Immature natural killer cell (primary cell): ENCODE measurements at regions not wholly inside any gene's neighbourhood (a gene's known extent, or its start where the extent isn't known, plus 50 kb on each side); places are given as distances from the start of the nearest gene placed in this dataset.
A peak's percentile ranks its signal among the peaks of the same experiment; 100 is the strongest.

ENCODE experiments used
- DNase-seq, 3 donors: peaks; one replicate each; pipeline ENCODE4 v3.0.0; 2022; ENCODE audit warnings: mixed read lengths in 1 of 3
- H3K27ac Mint-ChIP-seq, 6 donors: one replicate each; pipeline ENCODE4 v1.8.0; 2020; ENCODE audit warnings: mixed read lengths in 6 of 6, mild to moderate bottlenecking in 5 of 6, inconsistent platforms in 4 of 6, moderate library complexity in 3 of 6
- H3K27me3 Mint-ChIP-seq, 3 donors: one replicate each; pipeline ENCODE4 v1.8.0; 2020 to 2021; ENCODE audit warnings: low read depth in 3 of 3, mild to moderate bottlenecking in 3 of 3, mixed read lengths in 3 of 3, moderate library complexity in 3 of 3, inconsistent platforms in 1 of 3
- H3K36me3 Mint-ChIP-seq, 3 donors: one replicate each; pipeline ENCODE4 v1.8.0; 2020; ENCODE audit warnings: mixed read lengths in 3 of 3, inconsistent platforms in 2 of 3, mild to moderate bottlenecking in 2 of 3
- H3K4me1 Mint-ChIP-seq, 2 donors: one replicate each; pipeline ENCODE4 v1.8.0; 2020; ENCODE audit warnings: inconsistent platforms in 2 of 2, mild to moderate bottlenecking in 2 of 2, mixed read lengths in 2 of 2, moderate library complexity in 1 of 2
- H3K4me3 Mint-ChIP-seq, 5 donors: one replicate each; pipeline ENCODE4 v1.8.0; 2020; ENCODE audit warnings: mild to moderate bottlenecking in 5 of 5, mixed read lengths in 5 of 5, inconsistent platforms in 3 of 5, moderate library complexity in 3 of 5
- H3K9me3 Mint-ChIP-seq, 6 donors: one replicate each; pipeline ENCODE4 v1.8.0; 2020; ENCODE audit warnings: mild to moderate bottlenecking in 6 of 6, mixed read lengths in 6 of 6, inconsistent platforms in 4 of 6, moderate library complexity in 3 of 6

DNA sequence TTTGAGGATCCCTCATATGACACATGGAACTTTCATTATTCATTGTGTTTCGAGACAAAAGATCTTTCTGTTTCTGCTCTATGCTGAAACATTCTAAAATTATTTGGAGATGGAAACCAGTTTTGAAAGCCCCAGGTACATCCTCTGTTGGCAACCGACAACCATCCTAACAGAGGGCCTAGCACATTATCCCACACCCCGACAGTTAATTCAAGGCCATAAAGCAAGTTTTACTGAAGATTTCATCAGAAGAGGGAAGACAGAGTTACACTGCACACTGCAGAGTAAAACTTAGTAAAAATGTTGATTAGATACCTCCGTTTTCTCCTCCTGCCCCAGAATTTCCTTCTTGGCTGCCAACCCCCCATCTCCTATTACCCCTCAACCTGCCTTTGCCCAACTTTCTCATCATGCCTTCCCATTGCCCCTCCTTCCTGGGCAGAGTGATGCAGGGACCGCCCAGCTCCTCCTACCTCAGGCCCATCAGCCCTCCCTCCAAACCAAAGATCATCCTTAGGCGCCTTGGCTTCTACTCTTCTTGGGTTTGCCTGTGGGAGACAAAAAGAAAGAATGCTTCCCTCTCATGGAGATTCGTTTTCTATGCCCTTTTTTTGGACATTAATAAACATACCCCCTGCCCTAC is 52.9 kb upstream of the CITED4 start:
- Mint-ChIP-seq H3K27ac (peak overlapping the region in 1 of 6 donors; percentile 23), H3K36me3 (no peaks in the 10 kb centered on the region), H3K4me1 (no peaks in the 10 kb centered on the region), H3K9me3 (no peaks in the 10 kb centered on the region), H3K4me3 (no peak overlapping the region), H3K27me3 (peaks cover 4 to 6% (median 5%) of the 10 kb centered on the region in 3 donors)
- no peak for DNase-seq

DNA sequence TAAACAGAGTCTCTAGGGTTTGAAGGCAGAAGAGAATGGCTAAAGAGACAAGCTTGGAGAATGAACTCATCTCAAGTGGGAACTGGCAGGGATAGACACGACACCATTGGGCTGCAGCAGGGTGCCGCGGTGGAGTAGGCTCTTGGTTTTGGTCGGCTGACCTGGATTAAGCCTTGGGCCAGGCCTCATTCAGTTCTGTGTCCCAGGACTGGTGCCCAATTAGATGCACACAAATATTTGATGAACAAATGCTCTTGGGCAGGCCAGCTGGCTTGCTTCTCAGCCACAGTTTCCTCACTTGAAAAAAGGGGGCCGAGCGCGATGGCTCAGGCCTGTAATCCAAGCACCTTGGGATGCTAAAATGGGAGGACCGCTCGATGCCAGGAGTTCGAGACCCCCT is 53.4 kb upstream of the CITED4 start:
- Mint-ChIP-seq H3K27me3 (peaks cover 4 to 8% (median 5%) of the 10 kb centered on the region in 3 donors), H3K4me1 (no peaks in the 10 kb centered on the region), H3K27ac (no peak overlapping the region), H3K4me3 (no peak overlapping the region), H3K9me3 (no peaks in the 10 kb centered on the region), H3K36me3 (no peaks in the 10 kb centered on the region)
- no peak for DNase-seq

DNA sequence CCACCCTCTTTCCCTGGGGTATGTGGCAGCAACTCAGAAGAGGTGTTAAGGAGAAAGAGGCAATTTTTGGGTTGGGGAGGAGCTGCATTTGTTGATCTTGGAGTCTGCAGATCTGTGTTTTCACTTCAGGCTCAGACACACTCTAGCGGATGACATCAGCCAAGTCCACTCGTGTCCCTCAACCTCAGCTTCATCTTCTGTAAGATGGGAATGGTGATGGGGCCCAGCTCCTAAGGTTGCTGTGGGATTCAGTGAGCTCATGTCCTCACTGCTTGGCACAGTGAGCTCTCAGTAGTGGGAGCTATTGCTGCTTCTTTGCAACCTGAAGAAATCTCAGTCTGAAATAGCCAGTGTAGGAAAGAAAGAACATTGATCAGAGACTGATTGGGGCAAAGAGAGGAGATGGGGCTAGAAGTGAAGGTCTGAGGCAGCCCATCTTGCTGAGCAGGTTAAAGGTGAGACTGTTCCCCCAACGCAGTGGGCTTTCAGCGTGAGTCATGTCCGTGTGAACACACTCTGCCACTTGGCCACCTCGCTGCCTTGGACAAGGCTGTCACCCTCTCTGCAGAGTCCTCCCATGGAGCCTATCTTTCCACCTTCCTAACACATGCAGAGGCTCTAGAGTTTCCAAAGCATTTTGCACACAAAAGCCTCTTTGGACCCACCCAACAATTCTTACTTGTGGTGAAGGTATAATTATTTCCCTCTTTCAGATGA is 56.0 kb upstream of the CITED4 start:
- Mint-ChIP-seq H3K27me3 (peaks cover 0 to 8% (median 5%) of the 10 kb centered on the region in 3 donors), H3K36me3 (no peaks in the 10 kb centered on the region), H3K4me1 (no peaks in the 10 kb centered on the region), H3K9me3 (no peaks in the 10 kb centered on the region), H3K27ac (no peak overlapping the region), H3K4me3 (no peak overlapping the region)
- no peak for DNase-seq

DNA sequence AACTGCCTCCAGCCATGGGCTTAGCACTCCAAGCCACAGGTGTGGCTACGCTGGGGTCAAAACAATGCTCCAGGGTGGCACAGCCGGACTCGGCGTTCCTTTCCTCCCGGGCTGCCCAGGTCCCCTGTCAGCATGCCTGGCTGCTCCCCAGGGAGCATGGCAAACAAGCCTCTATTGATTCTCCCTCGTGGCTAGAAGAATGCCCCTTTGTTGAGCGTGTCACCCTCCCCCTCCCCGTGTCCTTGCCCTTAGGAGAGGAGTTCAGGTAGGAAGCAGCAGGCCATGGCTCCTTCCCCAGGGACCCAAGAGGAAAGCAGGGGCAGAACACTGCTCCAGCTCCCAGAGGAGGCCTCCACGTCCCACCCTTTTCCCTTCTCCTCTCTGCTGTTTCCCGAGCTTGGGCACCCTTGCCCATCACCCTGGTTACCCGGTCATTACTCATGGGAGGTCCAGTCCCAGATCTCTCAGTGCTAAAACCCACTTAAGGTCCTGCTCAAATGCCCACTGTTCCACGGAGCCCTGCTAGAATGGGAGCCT is 57.4 kb upstream of the CITED4 start:
- Mint-ChIP-seq H3K27me3 (peaks cover 3 to 5% (median 4%) of the 10 kb centered on the region in 3 donors), H3K27ac (no peak overlapping the region), H3K4me3 (no peak overlapping the region)

DNA sequence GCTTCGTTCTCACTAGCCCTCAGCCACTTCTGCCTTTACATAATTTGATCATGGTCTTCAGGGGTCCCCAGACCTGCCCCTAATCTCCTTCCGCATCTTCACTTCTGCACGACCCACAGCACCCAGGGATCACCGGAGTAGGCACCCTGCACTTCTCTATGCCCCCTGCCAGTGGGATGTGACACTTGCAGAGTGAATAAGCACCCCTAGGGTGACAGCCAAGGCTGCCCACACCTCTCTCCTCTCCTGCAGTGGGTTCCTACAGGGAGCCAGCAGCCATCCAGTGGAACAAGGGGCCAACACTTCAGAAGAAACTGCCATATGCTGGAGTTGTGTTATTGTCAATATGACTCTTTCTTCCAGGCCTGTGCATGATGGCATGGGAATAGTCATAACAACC is 58.0 kb upstream of the CTPS1 start:
- Mint-ChIP-seq H3K27ac (no peak overlapping the region), H3K4me1 (no peaks in the 10 kb centered on the region), H3K4me3 (no peak overlapping the region), H3K27me3 (peaks cover 0 to 7% (median 2%) of the 10 kb centered on the region in 3 donors), H3K36me3 (no peaks in the 10 kb centered on the region), H3K9me3 (no peaks in the 10 kb centered on the region)
- no peak for DNase-seq

More for the DNA sequence above, 57.4 kb upstream of the CITED4 start:
- no peak for DNase-seq
- Mint-ChIP-seq H3K9me3 (no peaks in the 10 kb centered on the region), H3K4me1 (no peaks in the 10 kb centered on the region), H3K36me3 (no peaks in the 10 kb centered on the region)

DNA sequence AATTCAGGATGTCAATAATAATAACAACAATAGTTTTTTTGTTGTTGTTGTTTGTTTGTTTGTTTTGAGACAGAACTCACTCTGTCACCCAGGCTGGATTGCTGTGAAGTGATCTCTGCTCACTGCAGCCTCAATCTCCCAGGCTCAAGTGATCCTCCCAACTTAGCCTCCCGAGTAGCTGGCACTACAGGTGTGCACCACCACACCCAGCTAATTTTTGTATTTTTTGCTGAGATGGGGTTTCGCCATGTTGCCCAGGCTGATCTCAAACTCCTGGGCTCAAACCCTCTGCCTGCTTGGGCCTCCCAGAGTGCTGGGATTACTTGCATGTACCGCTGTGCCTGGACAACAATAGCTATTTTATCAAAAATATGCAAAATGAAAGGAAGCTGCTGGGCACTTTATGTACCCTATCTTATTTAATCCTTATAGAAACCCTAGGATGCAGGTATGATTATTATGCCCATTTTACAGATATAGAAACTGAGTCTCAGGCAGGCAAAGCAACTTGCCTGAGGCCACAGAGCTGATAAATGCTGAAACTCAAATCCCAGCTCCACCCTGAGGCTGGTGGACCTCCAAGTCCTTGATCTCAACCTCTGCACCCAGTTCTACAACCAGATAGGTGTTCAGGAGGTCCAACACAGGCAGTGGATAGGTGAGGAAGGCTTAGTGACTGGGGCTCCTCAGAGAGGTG is 57.4 kb upstream of the CTPS1 start:
- H3K4me3 Mint-ChIP-seq: no peak overlapping the region
- DNase-seq: no peak
- H3K9me3 Mint-ChIP-seq: no peaks in the 10 kb centered on the region
- no peaks in the 10 kb centered on the region for H3K36me3 Mint-ChIP-seq
- no peaks in the 10 kb centered on the region for H3K4me1 Mint-ChIP-seq
- peaks cover 0 to 7% (median 2%) of the 10 kb centered on the region in 3 donors for H3K27me3 Mint-ChIP-seq
- H3K27ac Mint-ChIP-seq: no peak overlapping the region

DNA sequence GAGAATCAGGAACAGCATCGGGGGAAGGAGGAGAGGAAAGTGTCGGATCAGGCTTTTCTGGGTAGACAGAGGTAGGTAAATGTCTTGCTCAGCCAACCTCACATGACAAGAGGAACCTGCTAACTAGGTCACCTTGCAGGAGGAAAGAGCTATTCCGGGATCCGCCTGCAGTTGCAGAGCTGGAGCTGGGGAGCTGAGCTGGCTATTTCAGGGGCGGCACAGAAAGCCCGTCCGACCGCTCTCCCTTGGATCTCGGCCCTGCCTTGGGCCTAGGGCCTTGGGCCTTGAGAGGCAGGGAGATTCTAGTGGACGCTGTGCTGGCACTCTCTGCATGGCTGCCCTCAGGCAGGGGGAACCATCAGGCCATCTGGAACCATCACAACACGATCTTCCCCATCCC is 56.5 kb upstream of the CTPS1 start:
- no peaks in the 10 kb centered on the region for H3K9me3 Mint-ChIP-seq
- H3K4me1 Mint-ChIP-seq: no peaks in the 10 kb centered on the region
- no peak for DNase-seq
- no peaks in the 10 kb centered on the region for H3K36me3 Mint-ChIP-seq
- H3K27ac Mint-ChIP-seq: no peak overlapping the region
- no peak overlapping the region for H3K4me3 Mint-ChIP-seq
- peaks cover 0 to 7% (median 2%) of the 10 kb centered on the region in 3 donors for H3K27me3 Mint-ChIP-seq

DNA sequence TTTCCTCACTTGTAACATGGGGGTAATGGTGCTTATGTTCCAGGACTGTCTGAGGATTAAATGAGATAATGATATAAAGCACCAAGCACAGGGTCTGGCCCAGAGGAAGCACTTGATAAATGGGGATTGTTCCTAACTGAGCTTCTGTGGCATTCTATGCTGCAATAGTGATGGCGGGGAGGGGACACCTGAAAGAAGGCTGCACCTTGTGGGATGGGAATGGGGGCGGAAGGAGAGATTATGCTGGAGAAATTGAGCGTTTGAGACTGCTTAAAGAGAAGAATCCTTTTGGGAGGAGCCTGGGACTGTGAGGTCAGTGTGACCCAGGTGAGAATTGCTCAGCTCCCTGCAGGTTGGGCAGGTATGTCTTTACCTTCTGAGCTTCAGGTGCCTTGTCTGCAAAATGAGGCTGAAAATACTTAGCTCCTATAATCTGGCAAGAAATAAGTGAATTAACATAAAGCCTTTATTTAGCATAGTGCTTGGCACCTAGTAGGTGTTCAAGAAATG is 55.9 kb upstream of the CTPS1 start:
- Mint-ChIP-seq H3K27me3 (peaks cover 0 to 7% (median 2%) of the 10 kb centered on the region in 3 donors), H3K4me1 (no peaks in the 10 kb centered on the region), H3K27ac (no peak overlapping the region), H3K4me3 (no peak overlapping the region), H3K36me3 (no peaks in the 10 kb centered on the region), H3K9me3 (no peaks in the 10 kb centered on the region)
- no peak for DNase-seq

DNA sequence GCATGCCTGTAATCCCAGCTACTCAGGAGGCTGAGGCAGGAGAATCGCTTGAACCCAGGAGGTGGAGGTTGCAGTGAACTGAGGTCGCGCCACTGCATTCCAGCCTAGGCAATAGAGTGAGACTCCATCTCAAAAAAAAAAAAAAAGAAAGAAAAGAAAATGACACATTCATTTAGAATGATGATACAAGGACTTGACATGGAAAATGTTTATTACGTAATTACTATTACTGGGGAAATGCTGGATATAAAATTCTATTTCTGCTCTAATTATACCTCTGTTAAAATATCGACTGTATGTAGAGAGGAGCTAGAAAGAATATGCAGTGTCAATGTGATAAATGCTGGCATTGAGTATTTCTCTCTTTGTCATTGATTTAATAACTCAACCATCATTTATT is 54.7 kb upstream of the CTPS1 start:
- H3K27ac Mint-ChIP-seq: no peak overlapping the region
- H3K4me1 Mint-ChIP-seq: no peaks in the 10 kb centered on the region
- peaks cover 0 to 7% (median 2%) of the 10 kb centered on the region in 3 donors for H3K27me3 Mint-ChIP-seq
- no peaks in the 10 kb centered on the region for H3K9me3 Mint-ChIP-seq
- no peak for DNase-seq
- H3K4me3 Mint-ChIP-seq: no peak overlapping the region
- H3K36me3 Mint-ChIP-seq: no peaks in the 10 kb centered on the region

DNA sequence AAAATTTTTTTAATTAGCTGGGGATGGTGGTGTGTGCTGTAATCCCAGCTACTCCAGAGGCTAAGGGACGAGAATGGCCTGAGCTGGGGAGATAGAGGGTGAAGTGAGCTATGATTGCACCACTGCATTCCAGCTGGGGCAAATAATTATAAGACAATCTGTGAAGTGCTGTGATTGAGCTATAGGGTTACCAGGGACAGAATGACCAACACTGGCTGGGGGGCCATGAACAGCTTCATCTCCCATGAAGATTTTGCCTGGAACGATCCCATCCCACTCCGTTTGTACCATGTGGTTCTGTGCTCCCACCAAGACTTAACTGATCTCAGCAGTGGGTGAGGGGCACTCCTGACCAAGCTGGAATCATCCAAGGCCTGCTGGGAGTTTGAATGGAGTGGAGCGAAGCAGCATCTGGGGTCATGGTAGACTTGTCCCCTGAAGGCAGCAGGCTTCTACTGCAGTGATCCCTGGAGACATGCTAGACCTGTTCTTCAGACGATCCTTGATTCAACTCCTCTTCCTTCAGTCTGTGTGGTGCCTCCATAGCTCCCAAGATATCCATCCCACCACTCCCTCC is 53.6 kb upstream of the CTPS1 start:
- Mint-ChIP-seq H3K27me3 (peaks cover 0 to 7% (median 0%) of the 10 kb centered on the region in 3 donors), H3K4me1 (no peaks in the 10 kb centered on the region), H3K36me3 (no peaks in the 10 kb centered on the region), H3K27ac (no peak overlapping the region), H3K4me3 (no peak overlapping the region), H3K9me3 (no peaks in the 10 kb centered on the region)
- DNase-seq: no peak

DNA sequence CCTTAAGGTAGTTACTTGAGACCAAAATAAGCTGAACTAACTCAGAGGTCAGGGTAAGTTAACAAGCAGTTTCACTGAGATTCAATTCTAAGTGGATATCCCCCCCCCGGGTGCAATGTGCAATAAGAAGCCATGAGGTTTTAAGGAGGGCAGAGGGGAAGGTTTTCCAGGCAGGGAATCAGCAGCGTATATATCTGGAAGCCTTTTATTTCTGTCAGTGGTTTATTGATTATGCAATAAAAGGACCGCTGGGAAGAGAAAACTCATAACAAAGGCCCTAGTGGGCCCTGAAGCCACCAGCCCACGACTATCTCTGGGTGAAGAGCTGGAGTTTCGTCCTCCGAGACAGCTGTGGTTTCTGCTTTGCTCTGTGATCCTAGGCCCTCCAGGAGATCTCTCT is 53.1 kb upstream of the CTPS1 start:
- Mint-ChIP-seq H3K27ac (no peak overlapping the region), H3K4me1 (no peaks in the 10 kb centered on the region), H3K27me3 (peaks cover 0 to 7% (median 0%) of the 10 kb centered on the region in 3 donors), H3K4me3 (no peak overlapping the region), H3K36me3 (no peaks in the 10 kb centered on the region), H3K9me3 (no peaks in the 10 kb centered on the region)
- DNase-seq: no peak

DNA sequence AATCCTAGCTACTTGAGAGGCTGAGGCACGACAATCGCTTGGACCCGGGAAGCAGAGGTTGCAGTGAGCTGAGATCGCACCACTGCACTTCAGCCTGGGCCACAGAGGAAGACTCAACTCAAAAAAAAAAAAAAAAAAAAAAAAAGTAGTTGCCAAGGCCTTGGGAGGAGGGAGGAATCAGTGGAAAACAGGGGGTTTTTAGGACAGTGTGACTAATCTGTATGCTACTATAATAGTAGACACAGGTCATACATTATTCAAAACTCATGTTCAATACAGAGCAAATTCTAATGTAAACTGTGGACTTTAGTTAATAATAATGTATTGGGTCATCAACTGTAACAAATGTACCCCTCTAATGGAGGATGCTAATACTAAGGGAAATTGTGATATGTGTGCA is 51.7 kb upstream of the CTPS1 start:
- Mint-ChIP-seq H3K36me3 (no peaks in the 10 kb centered on the region), H3K9me3 (no peaks in the 10 kb centered on the region), H3K27me3 (peaks cover 0 to 9% (median 2%) of the 10 kb centered on the region in 3 donors), H3K27ac (no peak overlapping the region), H3K4me1 (no peaks in the 10 kb centered on the region), H3K4me3 (no peak overlapping the region)
- DNase-seq: no peak

DNA sequence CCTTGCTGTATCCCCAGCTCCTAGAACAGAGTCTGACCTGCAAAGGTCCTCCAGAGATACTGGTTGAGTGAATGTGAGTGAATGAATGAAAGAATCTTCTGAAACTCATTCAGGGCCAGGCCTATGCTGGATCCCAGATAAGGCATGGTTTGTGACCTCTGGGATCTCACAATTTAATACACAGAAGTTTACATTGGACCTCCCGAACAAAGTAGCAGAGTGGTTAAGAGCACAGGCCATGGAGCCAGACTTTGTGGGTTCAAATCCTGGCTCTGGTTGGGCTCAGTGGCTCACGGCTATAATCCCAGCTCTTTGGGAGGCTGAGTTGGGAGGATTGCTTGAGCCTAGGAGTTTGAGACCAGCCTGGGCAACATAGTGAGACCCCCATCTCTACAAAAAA is 50.8 kb upstream of the CTPS1 start:
- Mint-ChIP-seq H3K27me3 (peaks cover 2 to 6% (median 3%) of the 10 kb centered on the region in 3 donors), H3K4me3 (no peak overlapping the region), H3K4me1 (no peaks in the 10 kb centered on the region), H3K36me3 (no peaks in the 10 kb centered on the region), H3K27ac (no peak overlapping the region), H3K9me3 (no peaks in the 10 kb centered on the region)
- no peak for DNase-seq

DNA sequence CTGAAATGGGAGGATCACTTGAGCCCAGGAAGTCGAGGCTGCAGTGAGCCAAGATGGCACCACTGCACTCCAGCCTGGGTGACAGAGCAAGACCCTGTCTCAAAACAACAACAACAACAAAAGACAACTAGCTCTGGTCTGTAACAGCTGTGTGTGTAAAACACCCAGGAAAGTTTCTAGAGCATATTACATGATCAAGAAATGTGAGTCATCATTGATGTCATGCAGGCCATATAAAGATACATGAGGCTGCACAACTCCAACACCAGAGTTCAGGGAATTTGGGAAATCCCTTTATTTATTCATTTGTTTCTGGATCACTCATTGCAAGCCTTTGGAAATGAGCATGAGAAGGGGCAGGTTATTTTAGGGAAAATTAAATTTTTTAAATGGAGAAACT is 50.3 kb upstream of the CTPS1 start:
- H3K4me3 Mint-ChIP-seq: no peak overlapping the region
- H3K27me3 Mint-ChIP-seq: peaks cover 2 to 6% (median 3%) of the 10 kb centered on the region in 3 donors
- no peaks in the 10 kb centered on the region for H3K36me3 Mint-ChIP-seq

More for the DNA sequence above, 50.3 kb upstream of the CTPS1 start:
- no peak for DNase-seq
- no peak overlapping the region for H3K27ac Mint-ChIP-seq
- H3K4me1 Mint-ChIP-seq: no peaks in the 10 kb centered on the region
- no peaks in the 10 kb centered on the region for H3K9me3 Mint-ChIP-seq
